ENCODE measurements at regions not wholly inside any gene's neighbourhood (a gene's known extent, or its start where the extent isn't known, plus 50 kb on each side); places are given as distances from the start of the nearest gene placed in this dataset.

- no peak for DNase-seq (ENCODE audit: low read depth in 1 of 2, low spot score in 2 of 2)
- peaks cover 4% of the 10 kb centered on the region; the same call in 1 of the 2 replicates for H3K4me1 ChIP-seq (replicated peaks)
- H3K27me3 ChIP-seq (replicated peaks), result no peaks in the 10 kb centered on the region
- no peak overlapping the region for H3K4me3 ChIP-seq
- no peak overlapping the region for H3K27ac ChIP-seq
- H3K36me3 ChIP-seq, result no peaks in the 10 kb centered on the region
- H3K9me3 ChIP-seq (replicated peaks), result no peaks in the 10 kb centered on the region; the same call in 1 of the 2 replicates
Measured at GRCh38 chr13:44058624-44059215, 179.0 kb downstream of the LACC1 start.

DNA sequence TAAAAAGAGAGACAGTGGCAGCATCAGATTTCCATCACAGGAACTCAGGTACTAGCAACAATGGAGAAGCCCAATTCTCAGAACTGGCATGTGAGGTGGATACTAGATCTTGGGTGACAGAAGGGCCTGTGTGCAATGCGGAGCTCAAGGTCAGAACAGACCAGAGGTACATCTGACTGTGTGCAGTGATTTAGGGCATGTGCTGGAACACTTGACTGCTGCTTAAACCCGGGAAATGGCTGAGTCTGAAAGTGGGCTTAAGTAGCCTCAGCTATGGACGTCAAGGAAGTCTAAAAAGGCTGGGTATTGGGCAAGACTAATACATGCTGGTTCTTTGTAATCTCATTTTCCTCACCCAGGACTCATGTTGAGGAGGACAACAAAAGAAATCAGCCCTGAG lies 182.2 kb downstream of the LACC1 start:
- H3K27me3 ChIP-seq (replicated peaks), result no peaks in the 10 kb centered on the region
- H3K36me3 ChIP-seq, result no peaks in the 10 kb centered on the region
- no peaks in the 10 kb centered on the region for H3K4me1 ChIP-seq (replicated peaks)
- H3K27ac ChIP-seq, result no peak overlapping the region
- H3K4me3 ChIP-seq, result no peak overlapping the region
- DNase-seq (ENCODE audit: low read depth in 1 of 2, low spot score in 2 of 2), result no peak
- no peaks in the 10 kb centered on the region; the same call in 1 of the 2 replicates for H3K9me3 ChIP-seq (replicated peaks)

DNA sequence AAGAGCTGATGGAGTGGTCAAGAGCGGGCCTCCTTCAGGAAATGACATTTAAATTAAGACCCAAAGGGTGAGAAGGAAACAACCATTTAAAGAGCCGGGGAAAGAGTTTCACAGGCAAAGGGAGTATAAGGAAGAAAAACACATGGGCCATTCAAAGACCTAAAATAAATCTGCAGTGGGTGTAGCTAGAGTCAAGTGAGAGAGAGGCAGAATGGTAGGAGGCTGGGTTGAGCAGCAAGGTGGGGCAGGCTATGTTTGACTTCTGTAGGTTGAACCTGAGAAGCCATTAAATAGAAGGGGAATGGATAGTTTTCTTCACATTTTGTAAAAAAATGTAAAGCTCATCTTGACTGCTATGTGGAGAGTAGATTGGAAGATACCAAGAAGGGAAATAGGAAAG lies 183.8 kb downstream of the LACC1 start:
- H3K4me1 ChIP-seq (replicated peaks), result 0 out of 2 replicates have a peak, but pooled peaks cover 2% of the 10 kb centered on the region
- H3K4me3 ChIP-seq, result no peak overlapping the region
- no peaks in the 10 kb centered on the region for H3K27me3 ChIP-seq (replicated peaks)
- no peaks in the 10 kb centered on the region; the same call in 1 of the 2 replicates for H3K9me3 ChIP-seq (replicated peaks)
- H3K27ac ChIP-seq, result no peak overlapping the region
- no peak for DNase-seq (ENCODE audit: low read depth in 1 of 2, low spot score in 2 of 2)
- H3K36me3 ChIP-seq, result no peaks in the 10 kb centered on the region

- H3K4me1 ChIP-seq (replicated peaks), result 0 out of 2 replicates have a peak, but pooled peaks cover 5% of the 10 kb centered on the region
Measured at GRCh38 chr13:44063881-44064280, 184.2 kb downstream of the LACC1 start.

GRCh38 chr13:44064357-44064756 lies 184.7 kb downstream of the LACC1 start:
- no peak overlapping the region for H3K27ac ChIP-seq
- no peaks in the 10 kb centered on the region; the same call in 1 of the 2 replicates for H3K9me3 ChIP-seq (replicated peaks)
- no peak for DNase-seq (ENCODE audit: low read depth in 1 of 2, low spot score in 2 of 2)
- no peaks in the 10 kb centered on the region for H3K27me3 ChIP-seq (replicated peaks)
- H3K36me3 ChIP-seq, result no peaks in the 10 kb centered on the region
- 0 out of 2 replicates have a peak, but pooled peaks cover 5% of the 10 kb centered on the region for H3K4me1 ChIP-seq (replicated peaks)
- no peak overlapping the region for H3K4me3 ChIP-seq

More at GRCh38 chr13:44063881-44064280, 184.2 kb downstream of the LACC1 start:
- Histone ChIP-seq H3K4me3 (no peak overlapping the region), H3K36me3 (no peaks in the 10 kb centered on the region), H3K27me3 (replicated peaks) (no peaks in the 10 kb centered on the region), H3K9me3 (replicated peaks) (no peaks in the 10 kb centered on the region; the same call in 1 of the 2 replicates), H3K27ac (no peak overlapping the region)
- DNase-seq (ENCODE audit: low read depth in 1 of 2, low spot score in 2 of 2), result no peak

- no peak for DNase-seq (ENCODE audit: low read depth in 1 of 2, low spot score in 2 of 2)
- no peaks in the 10 kb centered on the region for H3K9me3 ChIP-seq (replicated peaks)
- no peak overlapping the region for H3K4me3 ChIP-seq
- 0 out of 2 replicates have a peak, but pooled peaks cover 5% of the 10 kb centered on the region for H3K4me1 ChIP-seq (replicated peaks)
- H3K36me3 ChIP-seq, result no peaks in the 10 kb centered on the region
- H3K27me3 ChIP-seq (replicated peaks), result no peaks in the 10 kb centered on the region
- H3K27ac ChIP-seq, result peak overlapping the region; percentile 15; the same call in 1 of the 2 replicates
Measured at GRCh38 chr13:44068169-44068568, 188.5 kb downstream of the LACC1 start.

- Histone ChIP-seq H3K27ac (peak overlapping the region; percentile 31; the same call in 1 of the 2 replicates), H3K9me3 (replicated peaks) (no peaks in the 10 kb centered on the region), H3K27me3 (replicated peaks) (no peaks in the 10 kb centered on the region), H3K36me3 (no peaks in the 10 kb centered on the region), H3K4me3 (no peak overlapping the region), H3K4me1 (replicated peaks) (0 out of 2 replicates have a peak, but pooled peaks cover 5% of the 10 kb centered on the region)
- DNase-seq (ENCODE audit: low read depth in 1 of 2, low spot score in 2 of 2), result no peak
Measured at GRCh38 chr13:44068737-44069136, 189.0 kb downstream of the LACC1 start.

- Histone ChIP-seq H3K4me3 (no peak overlapping the region), H3K4me1 (replicated peaks) (0 out of 2 replicates have a peak, but pooled peaks cover 5% of the 10 kb centered on the region), H3K36me3 (no peaks in the 10 kb centered on the region), H3K27me3 (replicated peaks) (no peaks in the 10 kb centered on the region), H3K27ac (no peak overlapping the region), H3K9me3 (replicated peaks) (no peaks in the 10 kb centered on the region)
- DNase-seq (ENCODE audit: low read depth in 1 of 2, low spot score in 2 of 2), result no peak
Measured at GRCh38 chr13:44072536-44072935, 192.8 kb downstream of the LACC1 start.

DNA sequence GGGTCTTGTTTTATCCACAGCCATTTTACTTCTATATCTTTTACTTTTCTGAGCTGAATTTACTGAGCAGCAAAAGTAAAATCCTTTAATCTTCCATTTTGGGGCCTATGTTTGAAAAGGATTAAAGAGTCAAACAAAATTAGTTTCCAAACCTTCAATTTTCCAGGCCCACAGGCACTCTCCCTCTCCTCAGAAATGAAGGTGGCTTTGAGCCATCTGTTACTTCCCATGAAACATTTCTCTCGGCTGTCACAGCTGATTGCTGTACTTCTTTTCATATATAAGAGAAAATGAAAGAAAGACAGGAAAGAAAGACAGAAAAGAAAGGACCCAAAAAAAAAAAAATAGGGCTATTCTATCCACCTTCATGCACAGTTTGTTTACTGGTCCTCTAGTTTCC lies 194.9 kb downstream of the LACC1 start:
- Histone ChIP-seq H3K4me3 (no peak overlapping the region), H3K27me3 (replicated peaks) (no peaks in the 10 kb centered on the region), H3K36me3 (no peaks in the 10 kb centered on the region)

DNA sequence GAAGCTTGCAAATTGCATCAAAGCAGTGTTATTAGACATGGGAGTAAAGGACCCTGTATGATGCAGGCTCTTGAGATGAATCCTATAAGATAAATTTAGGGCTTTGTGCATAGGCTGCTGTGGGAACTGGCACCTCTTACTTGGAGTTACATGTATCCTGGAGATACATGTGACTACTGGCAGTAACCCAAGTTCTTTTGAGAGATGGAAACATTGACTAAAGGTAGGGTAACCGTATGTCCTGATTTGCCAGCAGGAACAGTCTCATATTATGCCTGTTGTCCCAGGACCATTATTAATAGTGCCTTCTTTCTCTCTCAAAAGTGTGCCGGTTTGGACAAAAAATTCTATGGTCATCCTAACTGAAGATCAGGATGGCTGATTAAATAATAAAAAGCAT lies 195.4 kb downstream of the LACC1 start:
- Histone ChIP-seq H3K4me3 (no peak overlapping the region), H3K27ac (no peak overlapping the region), H3K27me3 (replicated peaks) (no peaks in the 10 kb centered on the region), H3K4me1 (replicated peaks) (no peaks in the 10 kb centered on the region), H3K9me3 (replicated peaks) (no peaks in the 10 kb centered on the region), H3K36me3 (no peaks in the 10 kb centered on the region)
- DNase-seq (ENCODE audit: low read depth in 1 of 2, low spot score in 2 of 2), result no peak

More for the DNA sequence above, 194.9 kb downstream of the LACC1 start:
- H3K9me3 ChIP-seq (replicated peaks), result no peaks in the 10 kb centered on the region
- H3K4me1 ChIP-seq (replicated peaks), result no peaks in the 10 kb centered on the region
- H3K27ac ChIP-seq, result no peak overlapping the region
- no peak for DNase-seq (ENCODE audit: low read depth in 1 of 2, low spot score in 2 of 2)

DNA sequence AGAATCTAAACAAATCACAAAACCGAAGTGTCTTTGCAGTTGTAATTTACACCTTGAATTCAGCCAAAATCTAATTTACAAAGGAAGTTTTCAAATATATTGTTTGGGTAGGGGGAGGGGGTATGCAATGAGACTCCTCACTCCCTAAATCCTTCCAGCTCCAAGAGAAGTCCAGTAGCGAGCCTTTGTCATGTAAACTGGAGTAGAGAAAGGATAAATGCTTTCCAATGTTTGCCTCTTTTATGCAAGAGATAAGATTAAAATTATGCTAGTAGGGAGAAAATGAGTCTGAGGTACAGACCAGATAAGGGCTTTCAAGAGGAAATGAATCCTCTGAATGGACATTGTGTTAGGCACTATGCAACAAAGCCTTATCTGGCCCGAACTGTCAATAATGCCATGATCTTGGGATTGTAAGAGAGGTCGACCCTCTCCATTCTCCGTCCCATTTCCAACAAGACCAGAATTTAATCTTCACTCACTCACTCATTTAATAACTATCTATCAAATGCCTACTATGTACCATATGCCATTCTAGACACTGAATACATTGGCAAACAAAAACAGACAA lies 199.2 kb downstream of the LACC1 start:
- no peak for DNase-seq (ENCODE audit: low read depth in 1 of 2, low spot score in 2 of 2)
- Histone ChIP-seq H3K9me3 (replicated peaks) (no peaks in the 10 kb centered on the region), H3K4me1 (replicated peaks) (no peaks in the 10 kb centered on the region), H3K36me3 (no peaks in the 10 kb centered on the region), H3K27me3 (replicated peaks) (no peaks in the 10 kb centered on the region), H3K4me3 (no peak overlapping the region), H3K27ac (no peak overlapping the region)

DNA sequence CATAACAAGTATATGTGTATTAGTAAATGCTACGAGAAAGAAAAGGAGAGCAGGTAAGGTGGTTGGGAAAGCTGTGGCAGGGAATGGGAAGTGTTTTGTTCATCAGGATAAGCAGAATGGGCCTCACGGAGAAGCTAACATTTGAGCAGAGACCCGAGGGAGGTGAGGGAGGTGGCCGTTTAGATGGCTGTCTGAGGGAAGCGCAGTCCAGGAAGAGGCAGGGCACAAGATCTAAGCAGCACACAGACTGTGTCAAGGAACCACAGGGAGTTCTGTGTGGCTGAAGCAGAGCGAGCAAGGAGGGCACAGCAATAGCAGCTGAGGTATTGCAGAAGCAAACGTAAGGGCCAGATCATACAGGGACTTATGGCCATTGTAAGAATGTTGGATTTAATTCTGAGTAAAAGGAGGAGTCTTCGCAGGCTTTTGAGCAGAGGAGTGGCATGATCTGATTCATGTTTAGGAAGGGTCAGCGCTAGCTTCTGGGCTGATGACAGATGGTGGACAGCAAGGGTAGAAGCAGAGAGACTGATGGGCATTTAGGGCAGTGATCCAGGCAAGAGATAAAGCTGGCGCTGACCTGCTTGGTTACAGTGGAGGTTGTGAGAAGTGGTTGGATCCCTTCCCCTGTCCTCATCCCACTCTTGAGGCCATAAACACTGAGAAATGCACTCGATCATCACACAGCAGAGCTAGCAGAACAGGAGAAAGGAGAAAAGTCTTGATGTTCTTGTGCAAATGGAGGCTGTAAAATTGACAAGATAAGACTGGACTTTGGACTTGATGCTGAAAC lies 199.9 kb downstream of the LACC1 start:
- H3K4me3 ChIP-seq, result no peak overlapping the region
- no peak overlapping the region for H3K27ac ChIP-seq
- DNase-seq (ENCODE audit: low read depth in 1 of 2, low spot score in 2 of 2), result no peak
- no peaks in the 10 kb centered on the region for H3K4me1 ChIP-seq (replicated peaks)
- no peaks in the 10 kb centered on the region for H3K36me3 ChIP-seq
- no peaks in the 10 kb centered on the region for H3K9me3 ChIP-seq (replicated peaks)
- H3K27me3 ChIP-seq (replicated peaks), result no peaks in the 10 kb centered on the region

DNA sequence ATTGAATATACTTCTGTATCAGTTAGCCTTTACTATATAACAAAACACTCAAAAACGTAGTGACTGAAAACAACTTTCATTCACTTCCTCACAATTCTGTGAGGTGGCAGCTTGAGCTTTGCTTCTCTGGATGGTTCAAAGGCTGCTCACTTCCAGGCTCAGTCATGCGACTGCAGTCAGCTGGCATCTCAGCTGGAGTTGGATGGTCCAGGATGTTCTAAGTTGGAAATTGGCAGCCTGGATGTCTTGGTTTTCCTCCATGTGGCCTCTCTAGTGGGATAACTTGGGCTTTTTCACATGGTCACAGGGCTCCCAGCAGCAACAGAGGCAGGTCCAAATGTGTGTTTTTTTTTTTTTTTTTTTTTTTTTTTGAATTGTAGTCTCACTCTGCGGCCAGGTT lies 204.4 kb downstream of the LACC1 start:
- no peaks in the 10 kb centered on the region for H3K4me1 ChIP-seq (replicated peaks)
- no peak overlapping the region for H3K4me3 ChIP-seq
- no peaks in the 10 kb centered on the region for H3K9me3 ChIP-seq (replicated peaks)
- H3K27me3 ChIP-seq (replicated peaks), result no peaks in the 10 kb centered on the region
- no peak for DNase-seq (ENCODE audit: low read depth in 1 of 2, low spot score in 2 of 2)
- H3K36me3 ChIP-seq, result no peaks in the 10 kb centered on the region
- H3K27ac ChIP-seq, result no peak overlapping the region

DNA sequence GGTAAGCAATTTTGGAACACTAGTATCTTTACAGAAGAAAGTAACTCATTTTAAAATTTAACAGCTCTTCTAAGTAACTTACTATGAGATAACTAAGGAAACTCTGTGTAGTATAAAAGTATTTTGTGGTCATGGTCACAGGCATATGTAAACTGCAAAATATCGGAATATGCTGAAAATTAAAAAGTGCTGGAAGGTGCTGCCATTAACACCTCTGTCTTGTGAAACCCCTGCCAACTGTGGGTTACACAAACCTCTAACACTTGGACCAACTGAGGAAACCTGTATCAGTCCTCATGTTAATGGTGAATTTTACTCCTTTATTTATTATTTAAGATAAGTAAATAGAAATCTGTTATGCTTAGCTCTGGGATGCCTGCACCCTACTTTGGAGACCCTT lies 206.7 kb downstream of the LACC1 start:
- Histone ChIP-seq H3K4me1 (replicated peaks) (no peaks in the 10 kb centered on the region), H3K27me3 (replicated peaks) (no peaks in the 10 kb centered on the region), H3K9me3 (replicated peaks) (no peaks in the 10 kb centered on the region), H3K36me3 (no peaks in the 10 kb centered on the region), H3K4me3 (no peak overlapping the region), H3K27ac (no peak overlapping the region)
- DNase-seq (ENCODE audit: low read depth in 1 of 2, low spot score in 2 of 2), result no peak

Measured in SJSA1 (cell line).